ENCODE measurements at regions not wholly inside any gene's neighbourhood (a gene's known extent, or its start where the extent isn't known, plus 50 kb on each side); places are given as distances from the start of the nearest gene placed in this dataset.

- H3K36me3 ChIP-seq (ENCODE audit: control insufficient read depth, insufficient read depth, low read length): no peaks in the 10 kb centered on the region
- no peak overlapping the region for H2AFZ ChIP-seq
- no peak overlapping the region for H3K4me3 ChIP-seq (ENCODE audit: low read depth, low read length)
- H3K9ac ChIP-seq: no peak overlapping the region
- no peak overlapping the region for H3K4me2 ChIP-seq (ENCODE audit: low read length)
- H3K4me1 ChIP-seq: no peaks in the 10 kb centered on the region
- no peaks in the 10 kb centered on the region for H3K27me3 ChIP-seq (ENCODE audit: control insufficient read depth, insufficient read depth, low read length)
- H3K79me2 ChIP-seq: no peaks in the 10 kb centered on the region
- TF ChIP-seq CTCF (IDR thresholded peaks at IDR 0.05): no peak
- H3K27ac ChIP-seq: no peak overlapping the region
- no peaks in the 10 kb centered on the region for H3K9me3 ChIP-seq (ENCODE audit: control insufficient read depth, low read length)
These were observed 614.5 kb downstream of the PKHD1 start for GRCh38 chr6:51472745-51473487.

- H3K27ac ChIP-seq: no peak overlapping the region
These were observed 613.1 kb downstream of the PKHD1 start for GRCh38 chr6:51474022-51474975.

GRCh38 chr6:51477711-51478311 lies 609.6 kb downstream of the PKHD1 start:
- TF ChIP-seq CTCF (IDR thresholded peaks at IDR 0.05): no peak
- Histone ChIP-seq H3K27me3 (ENCODE audit: control insufficient read depth, insufficient read depth, low read length) (no peaks in the 10 kb centered on the region), H3K9me3 (ENCODE audit: control insufficient read depth, low read length) (no peaks in the 10 kb centered on the region), H3K27ac (no peak overlapping the region), H3K79me2 (no peaks in the 10 kb centered on the region), H3K4me2 (ENCODE audit: low read length) (no peak overlapping the region), H3K4me1 (no peaks in the 10 kb centered on the region), H2AFZ (no peak overlapping the region), H3K4me3 (ENCODE audit: low read depth, low read length) (no peak overlapping the region), H3K9ac (no peak overlapping the region), H3K36me3 (ENCODE audit: control insufficient read depth, insufficient read depth, low read length) (no peaks in the 10 kb centered on the region)

More at GRCh38 chr6:51474022-51474975, 613.1 kb downstream of the PKHD1 start:
- H3K79me2 ChIP-seq: no peaks in the 10 kb centered on the region
- no peak overlapping the region for H3K9ac ChIP-seq
- no peaks in the 10 kb centered on the region for H3K27me3 ChIP-seq (ENCODE audit: control insufficient read depth, insufficient read depth, low read length)
- H3K4me3 ChIP-seq (ENCODE audit: low read depth, low read length): no peak overlapping the region
- H3K36me3 ChIP-seq (ENCODE audit: control insufficient read depth, insufficient read depth, low read length): no peaks in the 10 kb centered on the region
- H3K4me2 ChIP-seq (ENCODE audit: low read length): no peak overlapping the region
- no peaks in the 10 kb centered on the region for H3K4me1 ChIP-seq
- H2AFZ ChIP-seq: no peak overlapping the region
- H3K9me3 ChIP-seq (ENCODE audit: control insufficient read depth, low read length): no peaks in the 10 kb centered on the region
- no peak for TF ChIP-seq CTCF (IDR thresholded peaks at IDR 0.05)

- no peak overlapping the region for H3K9ac ChIP-seq
- no peak overlapping the region for H3K27ac ChIP-seq
- H3K4me2 ChIP-seq (ENCODE audit: low read length): no peak overlapping the region
- H2AFZ ChIP-seq: no peak overlapping the region
- no peaks in the 10 kb centered on the region for H3K9me3 ChIP-seq (ENCODE audit: control insufficient read depth, low read length)
- no peaks in the 10 kb centered on the region for H3K36me3 ChIP-seq (ENCODE audit: control insufficient read depth, insufficient read depth, low read length)
- no peak for TF ChIP-seq CTCF (IDR thresholded peaks at IDR 0.05)
- H3K27me3 ChIP-seq (ENCODE audit: control insufficient read depth, insufficient read depth, low read length): no peaks in the 10 kb centered on the region
- H3K4me1 ChIP-seq: no peaks in the 10 kb centered on the region
- H3K4me3 ChIP-seq (ENCODE audit: low read depth, low read length): no peak overlapping the region
- H3K79me2 ChIP-seq: no peaks in the 10 kb centered on the region
These were observed 608.1 kb downstream of the PKHD1 start for GRCh38 chr6:51479296-51479695.

Data from parathyroid adenoma (tissue), 2 donors.